C4-2B (cell line): ENCODE measurements at regions not wholly inside any gene's neighbourhood (a gene's known extent, or its start where the extent isn't known, plus 50 kb on each side); places are given as distances from the start of the nearest gene placed in this dataset.

Source experiments
- H3K27ac ChIP-seq: fragments of 450-650 bp; 2 replicates; pipeline ENCODE4 v1.5.1; 2017
- ZFX ChIP-seq: fragments of 450-650 bp; IDR thresholded peaks from 2 replicates; pipeline ENCODE4 v1.6.1; 2017
- TF ChIP-seq, protein P1 (sequence below): fragments of 450-650 bp; conservative IDR thresholded peaks from 2 replicates; pipeline ENCODE4 v1.5.1; 2017; ENCODE audit warnings: mild to moderate bottlenecking

DNA sequence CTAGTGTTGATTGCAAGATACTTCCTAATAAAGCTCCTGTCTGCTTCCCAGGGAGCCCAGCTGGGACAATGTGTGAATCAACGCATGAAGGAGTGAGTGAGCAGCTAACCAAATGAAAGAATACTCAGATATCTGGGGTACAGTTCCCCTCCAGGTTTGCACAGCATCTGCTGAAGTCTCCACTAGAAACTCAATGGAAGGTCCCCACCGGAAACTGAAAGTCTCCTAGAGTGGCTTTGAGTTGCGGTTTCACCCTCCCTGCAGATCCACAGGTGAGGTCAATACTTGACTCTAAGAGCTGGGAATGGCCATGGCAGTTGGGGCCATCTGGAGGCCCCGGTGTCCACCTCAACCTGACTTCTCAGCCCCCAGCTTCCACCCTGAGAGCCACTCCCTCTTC, 198.2 kb upstream of the MSX2 start:
- no peak overlapping the region for H3K27ac ChIP-seq
- TF ChIP-seq, protein P1, sequence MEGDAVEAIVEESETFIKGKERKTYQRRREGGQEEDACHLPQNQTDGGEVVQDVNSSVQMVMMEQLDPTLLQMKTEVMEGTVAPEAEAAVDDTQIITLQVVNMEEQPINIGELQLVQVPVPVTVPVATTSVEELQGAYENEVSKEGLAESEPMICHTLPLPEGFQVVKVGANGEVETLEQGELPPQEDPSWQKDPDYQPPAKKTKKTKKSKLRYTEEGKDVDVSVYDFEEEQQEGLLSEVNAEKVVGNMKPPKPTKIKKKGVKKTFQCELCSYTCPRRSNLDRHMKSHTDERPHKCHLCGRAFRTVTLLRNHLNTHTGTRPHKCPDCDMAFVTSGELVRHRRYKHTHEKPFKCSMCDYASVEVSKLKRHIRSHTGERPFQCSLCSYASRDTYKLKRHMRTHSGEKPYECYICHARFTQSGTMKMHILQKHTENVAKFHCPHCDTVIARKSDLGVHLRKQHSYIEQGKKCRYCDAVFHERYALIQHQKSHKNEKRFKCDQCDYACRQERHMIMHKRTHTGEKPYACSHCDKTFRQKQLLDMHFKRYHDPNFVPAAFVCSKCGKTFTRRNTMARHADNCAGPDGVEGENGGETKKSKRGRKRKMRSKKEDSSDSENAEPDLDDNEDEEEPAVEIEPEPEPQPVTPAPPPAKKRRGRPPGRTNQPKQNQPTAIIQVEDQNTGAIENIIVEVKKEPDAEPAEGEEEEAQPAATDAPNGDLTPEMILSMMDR: no peak
- TF ChIP-seq ZFX: no peak

GRCh38 chr5:174527916-174528540, 196.4 kb upstream of the MSX2 start:
- TF ChIP-seq ZFX: no peak
- TF ChIP-seq, protein P1: no peak
- H3K27ac ChIP-seq: no peak overlapping the region

DNA sequence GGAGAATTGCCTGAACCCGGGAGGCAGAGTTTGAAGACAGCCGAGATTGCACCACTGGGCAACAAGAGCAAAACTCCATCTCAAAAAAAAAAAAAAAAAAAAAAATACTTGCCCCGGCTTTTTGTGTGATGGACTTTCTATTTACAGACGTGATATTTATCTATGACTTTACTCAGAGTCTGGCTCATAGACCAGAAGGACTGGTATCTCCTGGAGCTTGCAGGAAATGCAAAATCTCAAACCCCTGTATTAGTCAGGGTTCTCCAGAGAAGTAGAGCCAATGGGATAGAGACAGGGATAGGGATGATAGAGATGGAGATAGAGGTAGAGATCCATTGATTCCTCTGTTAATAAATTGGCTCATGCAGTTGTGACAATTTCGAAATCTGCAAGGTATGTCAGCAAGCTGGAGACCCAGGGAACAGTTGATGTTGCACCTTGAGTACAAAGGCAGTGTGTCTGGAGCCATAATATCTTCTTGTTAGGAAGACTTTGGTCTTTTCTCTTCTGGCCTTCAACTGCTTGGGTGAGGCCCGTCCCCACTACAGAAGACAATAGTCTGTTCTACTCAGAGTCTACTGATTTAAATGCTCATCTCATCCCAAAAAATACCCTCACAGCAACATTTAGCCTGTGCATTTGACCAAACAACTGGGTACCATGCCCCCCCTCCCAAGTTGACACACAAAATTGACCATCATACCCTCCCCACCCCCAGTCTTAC, 195.4 kb upstream of the MSX2 start:
- no peak overlapping the region for H3K27ac ChIP-seq
- TF ChIP-seq ZFX: no peak
- TF ChIP-seq, protein P1: no peak

- TF ChIP-seq ZFX: no peak
- TF ChIP-seq, protein P1: no peak
Measured at GRCh38 chr5:174529925-174530681, 194.3 kb upstream of the MSX2 start.

GRCh38 chr5:174531782-174532191, 192.6 kb upstream of the MSX2 start:
- TF ChIP-seq ZFX: no peak
- TF ChIP-seq, protein P1: no peak
- peak overlapping the region; percentile 77 for H3K27ac ChIP-seq

More at GRCh38 chr5:174529925-174530681, 194.3 kb upstream of the MSX2 start:
- no peak overlapping the region for H3K27ac ChIP-seq

DNA sequence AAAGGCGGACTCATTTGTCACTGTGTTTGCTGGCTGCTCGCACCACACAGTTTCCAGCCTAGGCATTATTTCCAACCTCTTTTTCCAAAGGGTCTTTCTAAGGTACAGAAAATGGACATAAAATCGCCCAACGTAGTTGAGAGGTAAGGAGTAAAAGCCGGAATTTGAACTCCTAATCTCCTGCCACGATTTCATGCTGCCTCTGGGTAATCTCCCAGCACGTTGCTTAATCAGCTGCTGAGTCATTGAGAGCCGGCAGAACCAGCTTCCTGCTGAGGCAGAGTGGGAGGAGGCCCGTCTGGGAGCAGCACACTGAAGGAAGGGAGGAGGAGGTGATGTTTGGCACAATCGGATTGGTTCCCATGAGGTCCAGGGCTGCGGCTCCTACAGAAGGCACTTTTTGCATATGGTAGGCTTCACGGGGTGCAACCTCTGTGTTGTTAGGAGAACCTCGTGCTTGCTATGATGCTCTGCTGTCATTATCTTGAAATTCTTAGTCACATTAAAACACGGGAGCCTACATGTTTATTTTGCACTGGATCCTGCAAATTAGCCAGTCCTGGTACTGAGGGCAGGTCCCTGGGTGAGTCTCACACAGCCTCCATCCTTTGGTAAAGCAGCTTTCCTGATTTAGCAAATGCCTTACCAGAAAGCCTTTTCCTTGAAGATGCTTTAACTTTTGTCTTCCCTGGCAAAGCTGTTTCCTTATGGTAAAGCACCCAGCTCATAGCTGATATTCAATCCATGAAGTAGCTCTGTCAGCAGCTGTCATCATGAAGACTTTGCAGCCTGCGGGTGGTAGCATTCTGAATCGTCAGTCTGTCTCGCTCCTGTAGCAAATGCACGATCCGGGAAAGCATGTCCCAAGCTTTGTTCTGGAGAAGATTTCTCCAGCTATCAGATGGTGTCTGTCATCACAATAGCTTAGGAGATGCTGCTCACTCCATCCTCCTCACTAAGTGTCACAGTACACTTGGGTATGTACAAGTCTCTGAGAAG, 191.6 kb upstream of the MSX2 start:
- TF ChIP-seq ZFX: no peak
- TF ChIP-seq, protein P1: no peak

More for the DNA sequence above, 191.6 kb upstream of the MSX2 start:
- peak overlapping the region; percentile 77 for H3K27ac ChIP-seq
